Tibial nerve (tissue), 4 donors: ENCODE measurements at regions not wholly inside any gene's neighbourhood (a gene's known extent, or its start where the extent isn't known, plus 50 kb on each side); places are given as distances from the start of the nearest gene placed in this dataset.

Experiments used
- DNase-seq, 2 donors: peaks; one replicate each; pipeline ENCODE4 v3.0.0-alpha.2; 2019; ENCODE audit warnings: low spot score in 2 of 2
- H3K27ac ChIP-seq, 4 donors: fragments of 200-600 bp; sonication (generic) in 3 of 4; one replicate each; pipeline ENCODE4 v1.5.1; 2017 to 2019; ENCODE audit warnings: mild to moderate bottlenecking in 1 of 4
- H3K27me3 ChIP-seq, 2 donors: fragments of 200-600 bp; sonication (generic) in 1 of 2; one replicate each; pipeline versions ENCODE4 v1.5.1 to v1.6.0; 2017 to 2019
- H3K36me3 ChIP-seq, 3 donors: fragments of 200-600 bp; sonication (generic); one replicate each; pipeline ENCODE4 v1.5.1; 2018 to 2019
- H3K4me1 ChIP-seq, 4 donors: fragments of 200-600 bp; sonication (generic) in 3 of 4; one replicate each; pipeline ENCODE4 v1.5.1; 2017 to 2019
- H3K4me3 ChIP-seq, 4 donors: fragments of 200-600 bp; sonication (generic) in 3 of 4; one replicate each; pipeline ENCODE4 v1.5.1; 2017 to 2019; ENCODE audit warnings: mild to moderate bottlenecking in 1 of 4, moderate library complexity in 1 of 4
- H3K9me3 ChIP-seq, 4 donors: fragments of 200-600 bp; sonication (generic) in 3 of 4; one replicate each; pipeline ENCODE4 v1.5.1; 2017 to 2019
- EP300 ChIP-seq, 2 donors: sonication (generic); formaldehyde crosslinking; IDR thresholded peaks; one replicate each; pipeline ENCODE4 v1.6.1; 2017; ENCODE audit warnings: antibody characterized with exemption in 2 of 2, mild to moderate bottlenecking in 1 of 2
- POLR2A ChIP-seq, 2 donors: fragments of 450-650 bp; IDR thresholded peaks; one replicate each; pipeline ENCODE4 v1.6.1; 2017; ENCODE audit warnings: antibody characterized with exemption in 2 of 2, mild to moderate bottlenecking in 2 of 2, moderate library complexity in 2 of 2
- WGBS, 2 donors: methylation state at CpG; one replicate each; pipeline ENCODE4 v1.1.5; 2018; 5-methylcytosine and 5-hydroxymethylcytosine counted together
- TF ChIP-seq, protein P1 (sequence below), 5 experiments: fragments of 200-600 bp in 3 of 5; fragments of 450-650 bp in 2 of 5; sonication (generic) in 3 of 5; IDR thresholded peaks; one replicate each; pipeline ENCODE4 v1.5.1; 2016 to 2019; ENCODE audit warnings: antibody characterized with exemption in 5 of 5, mild to moderate bottlenecking in 3 of 5, moderate library complexity in 2 of 5

DNA sequence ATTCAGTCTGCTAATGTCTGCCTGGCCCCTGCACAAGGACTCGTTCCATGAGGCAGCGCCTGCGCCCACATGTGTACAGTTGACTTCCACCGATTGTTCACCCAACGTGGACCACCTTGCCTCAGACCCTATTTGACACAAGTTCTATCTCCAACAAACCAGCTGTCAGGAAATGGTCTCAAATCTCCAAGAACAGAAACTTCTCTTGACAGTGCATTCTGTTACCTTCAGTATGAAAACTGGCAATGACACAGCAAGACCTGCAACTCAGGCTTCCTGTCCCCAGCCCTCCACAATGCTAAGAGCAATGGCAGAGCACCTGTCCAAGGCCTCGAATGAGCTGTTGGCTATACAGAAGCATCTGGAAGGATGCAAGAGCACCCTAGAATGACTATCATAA is 102.3 kb upstream of the CLDN14 start:
- TF ChIP-seq EP300 (IDR thresholded peaks at IDR 0.05) (no peak), POLR2A (IDR thresholded peaks at IDR 0.05) (no peak)
- TF ChIP-seq, protein P1, sequence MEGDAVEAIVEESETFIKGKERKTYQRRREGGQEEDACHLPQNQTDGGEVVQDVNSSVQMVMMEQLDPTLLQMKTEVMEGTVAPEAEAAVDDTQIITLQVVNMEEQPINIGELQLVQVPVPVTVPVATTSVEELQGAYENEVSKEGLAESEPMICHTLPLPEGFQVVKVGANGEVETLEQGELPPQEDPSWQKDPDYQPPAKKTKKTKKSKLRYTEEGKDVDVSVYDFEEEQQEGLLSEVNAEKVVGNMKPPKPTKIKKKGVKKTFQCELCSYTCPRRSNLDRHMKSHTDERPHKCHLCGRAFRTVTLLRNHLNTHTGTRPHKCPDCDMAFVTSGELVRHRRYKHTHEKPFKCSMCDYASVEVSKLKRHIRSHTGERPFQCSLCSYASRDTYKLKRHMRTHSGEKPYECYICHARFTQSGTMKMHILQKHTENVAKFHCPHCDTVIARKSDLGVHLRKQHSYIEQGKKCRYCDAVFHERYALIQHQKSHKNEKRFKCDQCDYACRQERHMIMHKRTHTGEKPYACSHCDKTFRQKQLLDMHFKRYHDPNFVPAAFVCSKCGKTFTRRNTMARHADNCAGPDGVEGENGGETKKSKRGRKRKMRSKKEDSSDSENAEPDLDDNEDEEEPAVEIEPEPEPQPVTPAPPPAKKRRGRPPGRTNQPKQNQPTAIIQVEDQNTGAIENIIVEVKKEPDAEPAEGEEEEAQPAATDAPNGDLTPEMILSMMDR (IDR thresholded peaks at IDR 0.05): no peak
- no peaks in the 10 kb centered on the region for H3K27me3 ChIP-seq
- peaks cover 0 to 15% (median 0%) of the 10 kb centered on the region in 4 donors for H3K9me3 ChIP-seq
- H3K27ac ChIP-seq: no peak overlapping the region
- H3K36me3 ChIP-seq: no peaks in the 10 kb centered on the region
- DNase-seq: no peak
- 75 to 76% methylated on average over 6 of the region's 6 CpGs for WGBS, 2 donors
- no peaks in the 10 kb centered on the region for H3K4me1 ChIP-seq
- H3K4me3 ChIP-seq: no peak overlapping the region

DNA sequence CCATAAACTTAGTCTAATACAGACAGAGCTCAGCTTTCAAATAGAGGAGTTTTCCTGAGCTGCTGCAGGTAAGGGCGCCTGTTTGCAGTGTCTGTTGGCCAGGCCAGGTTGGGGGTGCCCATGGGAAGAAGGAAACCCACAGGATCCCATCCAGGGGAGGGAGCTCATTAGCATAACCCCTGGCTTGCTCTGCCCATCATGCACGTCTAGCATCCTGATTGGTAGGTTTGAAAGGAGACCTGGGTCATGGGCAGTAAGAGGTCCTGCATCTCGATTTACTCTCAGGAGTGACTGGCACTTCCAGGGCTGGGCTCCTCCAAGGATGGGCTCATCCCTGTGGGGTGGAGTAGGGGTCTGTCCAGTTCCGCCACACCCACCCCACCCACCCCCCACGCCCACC is 103.7 kb upstream of the CLDN14 start:
- DNase-seq: no peak
- Histone ChIP-seq H3K4me1 (no peaks in the 10 kb centered on the region), H3K27ac (no peak overlapping the region), H3K9me3 (peaks cover 0 to 10% (median 0%) of the 10 kb centered on the region in 4 donors), H3K4me3 (no peak overlapping the region), H3K36me3 (no peaks in the 10 kb centered on the region), H3K27me3 (no peaks in the 10 kb centered on the region)
- TF ChIP-seq POLR2A (IDR thresholded peaks at IDR 0.05) (no peak), EP300 (IDR thresholded peaks at IDR 0.05) (no peak)
- TF ChIP-seq, protein P1 (IDR thresholded peaks at IDR 0.05): no peak
- 59 to 69% methylated on average over 3 of the region's 5 CpGs for WGBS, 2 donors

DNA sequence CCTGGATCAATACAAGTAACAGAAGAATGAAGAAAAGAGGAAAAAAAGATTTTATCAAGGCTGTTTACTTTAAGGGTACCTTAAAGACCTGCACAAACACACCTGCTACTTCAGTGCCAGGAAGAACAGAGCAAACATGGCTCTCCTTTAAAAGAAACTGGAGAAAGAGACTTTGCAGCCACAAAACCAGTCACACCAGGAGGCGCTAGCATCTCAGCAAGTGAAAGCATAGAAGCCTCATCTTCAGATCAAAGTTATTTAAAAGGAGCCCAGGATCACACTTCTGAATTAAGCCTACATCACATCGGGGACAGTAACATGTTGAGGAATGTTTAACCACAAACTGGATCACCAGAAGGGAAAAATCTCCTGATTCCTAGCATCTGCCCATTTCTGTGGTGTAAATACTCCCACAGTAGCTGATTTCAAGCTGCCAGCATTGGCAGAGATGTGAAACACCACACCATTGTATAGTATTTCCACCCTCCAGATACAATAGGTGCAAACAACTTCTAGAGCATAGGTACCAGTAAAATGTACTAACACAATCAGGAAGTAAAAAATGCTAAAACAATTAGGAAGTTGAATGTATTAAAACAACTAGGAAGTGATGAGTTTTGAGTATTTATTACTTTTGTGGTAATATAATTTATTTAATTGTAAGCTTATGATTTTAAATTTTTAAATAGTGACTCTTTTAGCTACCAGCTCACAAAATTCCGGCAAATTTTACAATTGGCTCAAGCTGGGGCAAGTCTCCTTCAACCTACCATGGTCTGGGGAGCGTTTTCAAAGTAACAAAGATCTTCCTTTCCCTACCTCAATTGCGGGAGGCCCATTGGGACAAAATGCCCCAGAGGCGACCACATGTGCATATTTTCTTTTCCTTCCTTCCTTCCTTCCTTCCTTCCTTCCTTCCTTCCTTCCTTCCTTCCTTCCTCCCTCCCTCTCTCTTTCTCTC is 105.3 kb upstream of the CLDN14 start:
- H3K4me3 ChIP-seq: no peak overlapping the region
- H3K27ac ChIP-seq: no peak overlapping the region
- DNase-seq: no peak
- H3K9me3 ChIP-seq: peaks cover 0 to 10% (median 0%) of the 10 kb centered on the region in 4 donors
- H3K27me3 ChIP-seq: no peaks in the 10 kb centered on the region
- no peaks in the 10 kb centered on the region for H3K4me1 ChIP-seq
- H3K36me3 ChIP-seq: no peaks in the 10 kb centered on the region
- 88 to 89% methylated on average over 6 of the region's 6 CpGs for WGBS, 2 donors
- TF ChIP-seq POLR2A (IDR thresholded peaks at IDR 0.05) (no peak), EP300 (IDR thresholded peaks at IDR 0.05) (no peak)
- TF ChIP-seq, protein P1 (IDR thresholded peaks at IDR 0.05): no peak

DNA sequence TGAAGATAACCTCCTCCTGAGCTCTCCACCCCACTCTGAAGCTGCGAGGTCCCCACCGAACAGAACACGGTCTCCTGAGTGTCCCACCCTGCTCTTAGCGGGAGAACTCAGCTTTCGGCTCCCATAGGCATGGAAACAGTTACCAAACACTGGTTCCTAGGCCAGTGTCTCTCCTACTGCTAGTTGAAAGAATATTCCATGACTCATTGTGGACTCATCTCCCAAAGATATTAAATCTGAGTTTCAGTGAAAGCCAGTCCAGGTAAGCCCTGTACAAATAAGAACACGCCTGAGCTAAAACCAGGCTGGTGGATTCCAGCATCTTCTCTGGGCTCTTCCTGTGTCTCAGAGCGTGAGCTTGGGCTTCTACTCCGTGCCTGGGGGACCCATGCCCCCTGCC is 107.5 kb upstream of the CLDN14 start:
- Histone ChIP-seq H3K27ac (no peak overlapping the region), H3K4me3 (no peak overlapping the region), H3K4me1 (no peaks in the 10 kb centered on the region), H3K9me3 (peaks cover 0 to 10% (median 0%) of the 10 kb centered on the region in 4 donors), H3K36me3 (no peaks in the 10 kb centered on the region), H3K27me3 (no peaks in the 10 kb centered on the region)
- TF ChIP-seq POLR2A (IDR thresholded peaks at IDR 0.05): no peak
- TF ChIP-seq, protein P1 (IDR thresholded peaks at IDR 0.05): no peak
- no peak for TF ChIP-seq EP300 (IDR thresholded peaks at IDR 0.05)
- 81 to 92% methylated on average over 8 of the region's 8 CpGs for WGBS, 2 donors
- DNase-seq: no peak

DNA sequence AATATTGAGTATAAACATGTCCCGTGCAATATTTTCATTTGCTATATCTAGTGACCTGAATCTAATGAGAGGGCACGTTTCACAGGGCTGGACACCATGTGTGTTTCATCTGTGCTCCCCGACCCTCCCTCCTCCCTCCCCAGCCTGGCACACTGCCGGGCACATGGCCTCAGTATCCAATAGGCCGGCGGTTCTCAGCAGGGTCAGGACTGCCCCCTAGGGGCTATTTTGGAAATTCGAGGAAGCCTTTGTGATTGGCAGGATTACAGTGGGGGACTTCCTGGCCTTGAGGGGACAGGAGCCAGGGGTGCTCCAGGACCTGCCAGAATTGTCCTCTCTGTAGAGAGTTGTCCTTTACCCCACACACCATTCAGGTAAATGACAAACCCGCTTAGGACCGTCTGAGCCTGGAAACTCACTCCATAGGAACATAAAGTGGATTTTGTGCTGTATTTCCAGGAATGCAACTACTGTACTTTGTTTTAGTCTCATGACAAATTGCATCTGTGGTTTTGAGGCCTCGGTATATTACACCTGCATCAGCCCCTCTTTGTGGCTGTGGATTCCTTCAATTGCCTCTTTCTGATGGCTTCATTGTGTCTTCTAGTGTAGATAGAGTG is 109.5 kb upstream of the SIM2 start:
- no peak for TF ChIP-seq EP300 (IDR thresholded peaks at IDR 0.05)
- TF ChIP-seq, protein P1 (IDR thresholded peaks at IDR 0.05): peak in 2 of 5 experiments; percentile 10 to 22
- TF ChIP-seq POLR2A (IDR thresholded peaks at IDR 0.05): no peak
- Histone ChIP-seq H3K9me3 (peaks cover 0 to 8% (median 0%) of the 10 kb centered on the region in 4 donors), H3K4me3 (no peak overlapping the region), H3K27ac (no peak overlapping the region), H3K4me1 (no peaks in the 10 kb centered on the region), H3K27me3 (no peaks in the 10 kb centered on the region), H3K36me3 (no peaks in the 10 kb centered on the region)
- 34 to 49% methylated on average over 10 of the region's 10 CpGs for WGBS, 2 donors
- DNase-seq: no peak
